ENCODE measurements at regions not wholly inside any gene's neighbourhood (a gene's known extent, or its start where the extent isn't known, plus 50 kb on each side); places are given as distances from the start of the nearest gene placed in this dataset.

- Histone ChIP-seq H3K27ac (ENCODE audit: low read length) (no peak overlapping the region), H3K4me2 (ENCODE audit: low read length) (no peak overlapping the region)
- TF ChIP-seq POLR2AphosphoS5 (IDR thresholded peaks at IDR 0.05), result no peak
- no peak for TF ChIP-seq TAF1 (IDR thresholded peaks at IDR 0.05; ENCODE audit: low read depth)
- no peak for TF ChIP-seq CTCF (IDR thresholded peaks at IDR 0.05; ENCODE audit: poor library complexity, severe bottlenecking)
- no peak for TF ChIP-seq SMC3 (conservative IDR thresholded peaks at IDR 0.05; ENCODE audit: poor library complexity)
- TF ChIP-seq MXI1 (conservative IDR thresholded peaks at IDR 0.05; ENCODE audit: poor library complexity, severe bottlenecking), result no peak
- TF ChIP-seq RAD21 (conservative IDR thresholded peaks at IDR 0.05), result no peak
- no peak for TF ChIP-seq EP300 (conservative IDR thresholded peaks at IDR 0.05; ENCODE audit: poor library complexity, severe bottlenecking)
Measured at GRCh38 chr2:167749660-167750059, 497.7 kb downstream of the STK39 start.

GRCh38 chr2:167749016-167749415 lies 498.4 kb downstream of the STK39 start:
- Histone ChIP-seq H3K9me2 (ENCODE audit: insufficient read depth, low read length) (no peaks in the 10 kb centered on the region), H3K27ac (ENCODE audit: low read length) (no peak overlapping the region), H3K79me2 (replicated peaks; ENCODE audit: insufficient read depth, low read length) (no peaks in the 10 kb centered on the region), H3K9ac (ENCODE audit: low read length) (no peak overlapping the region), H3K36me3 (ENCODE audit: insufficient read depth, low read length) (no peaks in the 10 kb centered on the region), H3F3A (ENCODE audit: insufficient read depth, low read length, poor library complexity, severe bottlenecking) (no peaks in the 10 kb centered on the region), H3K27me3 (ENCODE audit: insufficient read depth, low read depth, low read length) (no peaks in the 10 kb centered on the region), H3K4me2 (ENCODE audit: low read length) (no peak overlapping the region), H3K4me3 (ENCODE audit: low read length) (no peak overlapping the region), H3K9me3 (ENCODE audit: low read length) (no peaks in the 10 kb centered on the region), H2AFZ (ENCODE audit: low read depth, low read length) (no peak overlapping the region), H4K20me1 (ENCODE audit: insufficient read depth) (no peaks in the 10 kb centered on the region)
- TF ChIP-seq POLR2AphosphoS5 (IDR thresholded peaks at IDR 0.05), result no peak
- TF ChIP-seq TAF1 (IDR thresholded peaks at IDR 0.05; ENCODE audit: low read depth), result no peak
- no peak for TF ChIP-seq REST (IDR thresholded peaks at IDR 0.05; ENCODE audit: borderline replicate concordance)
- no peak for TF ChIP-seq EZH2 (IDR thresholded peaks at IDR 0.05; ENCODE audit: borderline replicate concordance, insufficient read depth, low read length, poor library complexity, severe bottlenecking)
- no peak for TF ChIP-seq SMC3 (conservative IDR thresholded peaks at IDR 0.05; ENCODE audit: poor library complexity)
- TF ChIP-seq RAD21 (conservative IDR thresholded peaks at IDR 0.05), result no peak
- TF ChIP-seq EP300 (conservative IDR thresholded peaks at IDR 0.05; ENCODE audit: poor library complexity, severe bottlenecking), result no peak
- TF ChIP-seq CTCF (IDR thresholded peaks at IDR 0.05; ENCODE audit: poor library complexity, severe bottlenecking), result no peak
- TF ChIP-seq MXI1 (conservative IDR thresholded peaks at IDR 0.05; ENCODE audit: poor library complexity, severe bottlenecking), result no peak

More at GRCh38 chr2:167749660-167750059, 497.7 kb downstream of the STK39 start:
- Histone ChIP-seq H3K9me2 (ENCODE audit: insufficient read depth, low read length) (no peaks in the 10 kb centered on the region), H2AFZ (ENCODE audit: low read depth, low read length) (no peak overlapping the region), H3F3A (ENCODE audit: insufficient read depth, low read length, poor library complexity, severe bottlenecking) (no peaks in the 10 kb centered on the region), H3K79me2 (replicated peaks; ENCODE audit: insufficient read depth, low read length) (no peaks in the 10 kb centered on the region), H4K20me1 (ENCODE audit: insufficient read depth) (no peaks in the 10 kb centered on the region), H3K27me3 (ENCODE audit: insufficient read depth, low read depth, low read length) (no peaks in the 10 kb centered on the region), H3K9ac (ENCODE audit: low read length) (no peak overlapping the region), H3K9me3 (ENCODE audit: low read length) (no peaks in the 10 kb centered on the region), H3K36me3 (ENCODE audit: insufficient read depth, low read length) (no peaks in the 10 kb centered on the region), H3K4me3 (ENCODE audit: low read length) (no peak overlapping the region)

Data from neural cell (in vitro differentiated cells).